Spleen (tissue), 11 donors: ENCODE measurements at regions not wholly inside any gene's neighbourhood (a gene's known extent, or its start where the extent isn't known, plus 50 kb on each side); places are given as distances from the start of the nearest gene placed in this dataset.

Experiments used
- DNase-seq: peaks from one replicate; pipeline ENCODE4 v3.0.0-alpha.2; 2020
- H3K27ac ChIP-seq, 8 donors: fragments of 200-600 bp; sonication (generic) in 7 of 8; 1 replicate in 4 of 8; 2 replicates in 4 of 8; pipeline versions ENCODE4 v1.5.0 to v1.8.0; 2016 to 2021; ENCODE audit warnings: inconsistent platforms in 4 of 8, mild to moderate bottlenecking in 4 of 8, moderate library complexity in 1 of 8
- H3K27me3 ChIP-seq, 7 donors: fragments of 200-600 bp; sonication (generic) in 6 of 7; replicated peaks in 1 of 7; 1 replicate in 4 of 7; 2 replicates in 3 of 7; pipeline versions ENCODE4 v1.5.0 to v1.8.0; 2016 to 2021; ENCODE audit warnings: inconsistent platforms in 3 of 7, mild to moderate bottlenecking in 1 of 7
- H3K36me3 ChIP-seq, 6 donors: fragments of 200-600 bp; sonication (generic) in 5 of 6; 1 replicate in 4 of 6; 2 replicates in 2 of 6; pipeline versions ENCODE4 v1.5.0 to v1.8.0; 2016 to 2021; ENCODE audit warnings: inconsistent platforms in 2 of 6
- H3K4me1 ChIP-seq, 6 donors: fragments of 200-600 bp; sonication (generic) in 5 of 6; 1 replicate in 3 of 6; 2 replicates in 3 of 6; pipeline versions ENCODE4 v1.5.0 to v1.8.0; 2016 to 2021; ENCODE audit warnings: inconsistent platforms in 3 of 6
- H3K4me3 ChIP-seq, 8 donors: fragments of 200-600 bp; sonication (generic) in 7 of 8; 1 replicate in 4 of 8; 2 replicates in 4 of 8; pipeline versions ENCODE4 v1.5.0 to v1.8.0; 2016 to 2021; ENCODE audit warnings: inconsistent platforms in 4 of 8, mild to moderate bottlenecking in 4 of 8, moderate library complexity in 2 of 8
- H3K9me3 ChIP-seq, 8 donors: fragments of 200-600 bp; sonication (generic) in 7 of 8; 1 replicate in 4 of 8; 2 replicates in 4 of 8; pipeline versions ENCODE4 v1.5.0 to v1.8.0; 2016 to 2021; ENCODE audit warnings: inconsistent platforms in 4 of 8
- CTCF ChIP-seq, 11 experiments: fragments of 200-600 bp in 7 of 11; fragments of 450-650 bp in 4 of 11; sonication (generic) in 4 of 11; IDR thresholded peaks in 8 of 11; conservative IDR thresholded peaks in 3 of 11; 1 replicate in 7 of 11; 2 replicates in 4 of 11; pipeline versions ENCODE4 v1.4.0 to v1.8.0; 2016 to 2021; ENCODE audit warnings: antibody characterized with exemption in 11 of 11, inconsistent platforms in 4 of 11, mild to moderate bottlenecking in 1 of 11
- POLR2A ChIP-seq, 3 donors: fragments of 450-650 bp; IDR thresholded peaks; one replicate each; pipeline ENCODE4 v1.5.1; 2017; ENCODE audit warnings: antibody characterized with exemption in 3 of 3, mild to moderate bottlenecking in 1 of 3
- POLR2AphosphoS5 ChIP-seq, 3 donors: sonication (generic); formaldehyde crosslinking; IDR thresholded peaks; one replicate each; pipeline ENCODE4 v1.5.1; 2017; ENCODE audit warnings: antibody characterized with exemption in 3 of 3
- WGBS, 5 donors: extraction: QIAGEN DNeasy Blood & Tissue Kit in 3 of 5; methylation state at CpG; one replicate each; pipeline versions ENCODE4 v1.1.5 to v1.1.7; 2013 to 2018; 5-methylcytosine and 5-hydroxymethylcytosine counted together
- intact Hi-C: fragments of 100-400 bp; cut with DNase I; formaldehyde crosslinking; loops from one replicate; pipeline ENCODE4 v1.15.0; 2023; ENCODE audit warnings: low total_unique reads
- donor health status: healthy with polysubstance abuse.
- donor health status: DM: no; HTN: no; CAD: no; lungs with moderate emphysema.
- donor health status: DM: no; HTN: no; CAD: no.
- donor health status: Bipolar disorder and iron deficiency.
- donor health status: healthy.
- donor health status: DM: no; HTN: no; CAD: no.
- donor health status: DM: yes; HTN: yes; CAD: no.

GRCh38 chr15:29887721-29888120 lies 65.5 kb upstream of the TJP1 start:
- no peaks in the 10 kb centered on the region for H3K9me3 ChIP-seq
- no peak overlapping the region for H3K27ac ChIP-seq
- intact Hi-C loops = no loop called here
- peaks cover 0 to 15% (median 0%) of the 10 kb centered on the region in 7 donors for H3K27me3 ChIP-seq
- no peak for DNase-seq
- H3K36me3 ChIP-seq = no peaks in the 10 kb centered on the region
- TF ChIP-seq POLR2A (IDR thresholded peaks at IDR 0.05) = no peak
- TF ChIP-seq CTCF (IDR thresholded peaks at IDR 0.05 in 8 of 11, conservative IDR thresholded peaks at IDR 0.05 in 3 of 11) = no peak
- TF ChIP-seq POLR2AphosphoS5 (IDR thresholded peaks at IDR 0.05) = no peak
- 75 to 94% (median 82%) methylated on average over 2 of the region's 2 CpGs for WGBS, 5 donors
- H3K4me1 ChIP-seq = no peaks in the 10 kb centered on the region
- no peak overlapping the region for H3K4me3 ChIP-seq

GRCh38 chr15:29885183-29885582 lies 62.9 kb upstream of the TJP1 start:
- no peak for TF ChIP-seq POLR2AphosphoS5 (IDR thresholded peaks at IDR 0.05)
- TF ChIP-seq CTCF (IDR thresholded peaks at IDR 0.05 in 8 of 11, conservative IDR thresholded peaks at IDR 0.05 in 3 of 11) = no peak
- TF ChIP-seq POLR2A (IDR thresholded peaks at IDR 0.05) = no peak
- intact Hi-C loops = no loop called here
- Histone ChIP-seq H3K4me1 (no peaks in the 10 kb centered on the region), H3K4me3 (no peak overlapping the region), H3K36me3 (no peaks in the 10 kb centered on the region), H3K27me3 (peaks cover 0 to 15% (median 0%) of the 10 kb centered on the region in 7 donors), H3K9me3 (no peaks in the 10 kb centered on the region), H3K27ac (no peak overlapping the region)
- WGBS, 5 donors = 42 to 66% (median 64%) methylated on average over 3 of the region's 3 CpGs
- no peak for DNase-seq

- no peaks in the 10 kb centered on the region for H3K36me3 ChIP-seq
- 51 to 69% (median 64%) methylated on average over 3 of the region's 3 CpGs for WGBS, 5 donors
- DNase-seq = no peak
- H3K27ac ChIP-seq = no peak overlapping the region
- no peaks in the 10 kb centered on the region for H3K4me1 ChIP-seq
- H3K4me3 ChIP-seq = no peak overlapping the region
- no peaks in the 10 kb centered on the region for H3K9me3 ChIP-seq
- intact Hi-C loops = no loop called here
- no peak for TF ChIP-seq CTCF (IDR thresholded peaks at IDR 0.05 in 8 of 11, conservative IDR thresholded peaks at IDR 0.05 in 3 of 11)
- no peak for TF ChIP-seq POLR2AphosphoS5 (IDR thresholded peaks at IDR 0.05)
- no peak for TF ChIP-seq POLR2A (IDR thresholded peaks at IDR 0.05)
- peaks cover 0 to 10% (median 0%) of the 10 kb centered on the region in 7 donors for H3K27me3 ChIP-seq
Measured at GRCh38 chr15:29883126-29883525, 60.9 kb upstream of the TJP1 start.

- H3K27me3 ChIP-seq = peaks cover 0 to 10% (median 0%) of the 10 kb centered on the region in 7 donors
- H3K9me3 ChIP-seq = no peaks in the 10 kb centered on the region
- intact Hi-C loops = no loop called here
- no peak for DNase-seq
- no peak overlapping the region for H3K4me3 ChIP-seq
- 80 to 89% (median 85%) methylated on average over 4 of the region's 4 CpGs for WGBS, 5 donors
- TF ChIP-seq POLR2AphosphoS5 (IDR thresholded peaks at IDR 0.05) = no peak
- TF ChIP-seq POLR2A (IDR thresholded peaks at IDR 0.05) = no peak
- no peak for TF ChIP-seq CTCF (IDR thresholded peaks at IDR 0.05 in 8 of 11, conservative IDR thresholded peaks at IDR 0.05 in 3 of 11)
- no peaks in the 10 kb centered on the region for H3K4me1 ChIP-seq
- H3K36me3 ChIP-seq = no peaks in the 10 kb centered on the region
- H3K27ac ChIP-seq = no peak overlapping the region
Measured at GRCh38 chr15:29880886-29881285, 58.6 kb upstream of the TJP1 start.
